Fibroblast of lung (primary cell): ENCODE measurements at regions not wholly inside any gene's neighbourhood (a gene's known extent, or its start where the extent isn't known, plus 50 kb on each side); places are given as distances from the start of the nearest gene placed in this dataset.

Experiments
- DNase-seq, 2 donors: peaks; one replicate each; pipeline versions ENCODE4 v3.0.0 to v3.0.0-alpha.2; 2010; ENCODE audit warnings: low read depth in 2 of 2
- H2AFZ ChIP-seq: 2 replicates; pipeline ENCODE4 v1.5.1; 2012; ENCODE audit warnings: low read length, control low read depth, inconsistent platforms
- H3K27ac ChIP-seq: 2 replicates; pipeline ENCODE4 v1.5.1; 2011; ENCODE audit warnings: low read length, control low read depth; ENCODE audit not compliant: insufficient read depth
- H3K27me3 ChIP-seq: 2 replicates; pipeline ENCODE4 v1.5.1; 2011; ENCODE audit warnings: mild to moderate bottlenecking, low read length; ENCODE audit not compliant: control insufficient read depth, insufficient read depth
- H3K36me3 ChIP-seq: 2 replicates; pipeline ENCODE4 v1.5.1; 2011; ENCODE audit warnings: low read length; ENCODE audit not compliant: control insufficient read depth, insufficient read depth
- H3K4me1 ChIP-seq: 2 replicates; pipeline ENCODE4 v1.5.1; 2011; ENCODE audit warnings: low read length; ENCODE audit not compliant: control insufficient read depth, insufficient read depth; ENCODE audit errors: extremely low read depth
- H3K4me2 ChIP-seq: 2 replicates; pipeline ENCODE4 v1.5.1; 2011; ENCODE audit warnings: low read length, control low read depth; ENCODE audit not compliant: insufficient read depth; ENCODE audit errors: extremely low read depth
- H3K4me3 ChIP-seq, 4 experiments: fragments of 200-600 bp in 1 of 4; sonication (generic) in 1 of 4; replicated peaks in 1 of 4; 2 replicates each; pipeline ENCODE4 v1.5.1; 2011 to 2016; ENCODE audit warnings: low read length in 4 of 4, low read depth in 3 of 4, mild to moderate bottlenecking in 3 of 4, control low read depth in 2 of 4, inconsistent platforms in 1 of 4, mixed read lengths in 1 of 4; ENCODE audit not compliant: insufficient read depth in 1 of 4; ENCODE audit errors: control extremely low read depth in 1 of 4
- H3K79me2 ChIP-seq: 2 replicates; pipeline ENCODE4 v1.5.1; 2012; ENCODE audit warnings: mild to moderate bottlenecking, low read length, inconsistent platforms; ENCODE audit not compliant: control insufficient read depth, insufficient read depth
- H3K9ac ChIP-seq: 2 replicates; pipeline ENCODE4 v1.5.1; 2011; ENCODE audit warnings: mild to moderate bottlenecking, low read length, control low read depth; ENCODE audit not compliant: insufficient read depth
- H3K9me3 ChIP-seq: 2 replicates; pipeline ENCODE4 v1.5.1; 2012; ENCODE audit warnings: low read depth, low read length; ENCODE audit not compliant: control insufficient read depth, insufficient read depth
- H4K20me1 ChIP-seq: 2 replicates; pipeline ENCODE4 v1.5.1; 2011; ENCODE audit warnings: low read length; ENCODE audit not compliant: control insufficient read depth, insufficient read depth; ENCODE audit errors: extremely low read depth
- CTCF ChIP-seq, 2 donors: IDR thresholded peaks in 1 of 2; conservative IDR thresholded peaks in 1 of 2; 1 replicate in 1 of 2; 2 replicates in 1 of 2; pipeline ENCODE4 v1.5.1; 2011 to 2012; ENCODE audit warnings: low read length in 2 of 2, control low read depth in 1 of 2, inconsistent platforms in 1 of 2, low read depth in 1 of 2, mild to moderate bottlenecking in 1 of 2
- EZH2 ChIP-seq: IDR thresholded peaks from 2 replicates; pipeline ENCODE4 v1.5.1; 2012; ENCODE audit warnings: low read length, control low read depth, mild to moderate bottlenecking; ENCODE audit errors: missing control alignments

GRCh38 chr13:27367570-27367969 is 56.8 kb upstream of the GTF3A start:
- no peaks in the 10 kb centered on the region for H3K79me2 ChIP-seq
- H3K27ac ChIP-seq, result no peak overlapping the region
- H4K20me1 ChIP-seq, result no peaks in the 10 kb centered on the region
- TF ChIP-seq CTCF (conservative IDR thresholded peaks at IDR 0.05 in 1 of 2, IDR thresholded peaks at IDR 0.05 in 1 of 2; ENCODE audit: low read depth in 1 of 2, low read length in 2 of 2), result no peak
- TF ChIP-seq EZH2, result no peak
- no peak overlapping the region for H3K9ac ChIP-seq
- H3K27me3 ChIP-seq, result peaks cover 7% of the 10 kb centered on the region
- H2AFZ ChIP-seq, result no peak overlapping the region
- DNase-seq, result no peak
- no peaks in the 10 kb centered on the region for H3K9me3 ChIP-seq
- H3K4me2 ChIP-seq, result no peak overlapping the region
- no peaks in the 10 kb centered on the region for H3K36me3 ChIP-seq
- no peak overlapping the region for H3K4me3 ChIP-seq
- no peaks in the 10 kb centered on the region for H3K4me1 ChIP-seq

- TF ChIP-seq EZH2 (no peak), CTCF (conservative IDR thresholded peaks at IDR 0.05 in 1 of 2, IDR thresholded peaks at IDR 0.05 in 1 of 2; ENCODE audit: low read depth in 1 of 2, low read length in 2 of 2) (no peak)
- no peaks in the 10 kb centered on the region for H3K9me3 ChIP-seq
Measured at GRCh38 chr13:27370305-27370872, 54.0 kb upstream of the GTF3A start.

GRCh38 chr13:27371932-27372331 is 52.5 kb upstream of the GTF3A start:
- DNase-seq, result no peak
- no peak overlapping the region for H3K9ac ChIP-seq
- H3K4me1 ChIP-seq, result no peaks in the 10 kb centered on the region
- H3K79me2 ChIP-seq, result no peaks in the 10 kb centered on the region
- peaks cover 8% of the 10 kb centered on the region for H3K27me3 ChIP-seq
- no peak overlapping the region for H3K27ac ChIP-seq
- H2AFZ ChIP-seq, result no peak overlapping the region
- H3K4me2 ChIP-seq, result no peak overlapping the region
- H3K9me3 ChIP-seq, result no peaks in the 10 kb centered on the region
- no peaks in the 10 kb centered on the region for H3K36me3 ChIP-seq
- H3K4me3 ChIP-seq, result no peak overlapping the region
- TF ChIP-seq CTCF (conservative IDR thresholded peaks at IDR 0.05 in 1 of 2, IDR thresholded peaks at IDR 0.05 in 1 of 2; ENCODE audit: low read depth in 1 of 2, low read length in 2 of 2), result no peak
- no peak for TF ChIP-seq EZH2
- no peaks in the 10 kb centered on the region for H4K20me1 ChIP-seq

More at GRCh38 chr13:27370305-27370872, 54.0 kb upstream of the GTF3A start:
- H3K36me3 ChIP-seq, result no peaks in the 10 kb centered on the region
- DNase-seq, result no peak
- H3K27me3 ChIP-seq, result peaks cover 8% of the 10 kb centered on the region
- H4K20me1 ChIP-seq, result no peaks in the 10 kb centered on the region
- H3K27ac ChIP-seq, result no peak overlapping the region
- H2AFZ ChIP-seq, result no peak overlapping the region
- no peak overlapping the region for H3K4me3 ChIP-seq
- no peak overlapping the region for H3K4me2 ChIP-seq
- H3K4me1 ChIP-seq, result no peaks in the 10 kb centered on the region
- no peak overlapping the region for H3K9ac ChIP-seq
- H3K79me2 ChIP-seq, result no peaks in the 10 kb centered on the region
